SK-N-SH treated with all-trans-retinoic acid at 6 μM for 48 hours (cell line): ENCODE measurements at regions not wholly inside any gene's neighbourhood (a gene's known extent, or its start where the extent isn't known, plus 50 kb on each side); places are given as distances from the start of the nearest gene placed in this dataset.

Experiments
- ATAC-seq: fragments of 200-7000 bp; cut with Tn5 transposase; 3 replicates; pipeline ENCODE4 v1.9.1; 2020; ENCODE audit warnings: mild to moderate bottlenecking, moderate library complexity
- ARNTL ChIP-seq: fragments of 450-650 bp; formaldehyde crosslinking; IDR thresholded peaks from 2 replicates; pipeline ENCODE4 v1.5.0; 2020; ENCODE audit warnings: low read depth, mild to moderate bottlenecking, moderate library complexity, borderline replicate concordance
- CSDC2 ChIP-seq: fragments of 250-450 bp; sonication (Bioruptor Pico); IDR thresholded peaks from 2 replicates; pipeline ENCODE4 v1.5.0; 2020; ENCODE audit warnings: mild to moderate bottlenecking, moderate library complexity
- CSRNP3 ChIP-seq: fragments of 250-450 bp; sonication (Bioruptor Pico); IDR thresholded peaks from 2 replicates; pipeline ENCODE4 v1.5.1; 2021; ENCODE audit warnings: mild to moderate bottlenecking, moderate library complexity
- ESRRG ChIP-seq: fragments of 250-450 bp; sonication (Bioruptor Pico); IDR thresholded peaks from 2 replicates; pipeline ENCODE4 v1.6.1; 2021; ENCODE audit warnings: mild to moderate bottlenecking
- GLIS3 ChIP-seq: fragments of 250-450 bp; sonication (Bioruptor Pico); IDR thresholded peaks from 2 replicates; pipeline ENCODE4 v1.5.0; 2020; ENCODE audit warnings: mild to moderate bottlenecking, moderate library complexity
- ISL1 ChIP-seq: fragments of 250-450 bp; sonication (Bioruptor Pico); IDR thresholded peaks from 2 replicates; pipeline ENCODE4 v2.1.2; 2022; ENCODE audit warnings: mild to moderate bottlenecking, moderate library complexity
- OSR1 ChIP-seq: fragments of 250-450 bp; sonication (Bioruptor Pico); IDR thresholded peaks from 2 replicates; pipeline ENCODE4 v1.8.0; 2022; ENCODE audit warnings: moderate library complexity, mild to moderate bottlenecking, inconsistent platforms
- PATZ1 ChIP-seq: fragments of 250-450 bp; sonication (Bioruptor Pico); IDR thresholded peaks from 2 replicates; pipeline ENCODE4 v1.8.0; 2020; ENCODE audit warnings: mild to moderate bottlenecking, moderate library complexity, borderline replicate concordance
- PPARA ChIP-seq: fragments of 250-450 bp; sonication (Bioruptor Pico); IDR thresholded peaks from 2 replicates; pipeline ENCODE4 v1.5.0; 2020; ENCODE audit warnings: mild to moderate bottlenecking, borderline replicate concordance
- RARB ChIP-seq: fragments of 250-450 bp; sonication (Bioruptor Pico); IDR thresholded peaks from 2 replicates; pipeline ENCODE4 v1.8.0; 2021; ENCODE audit warnings: mild to moderate bottlenecking, moderate library complexity
- SNAI2 ChIP-seq: fragments of 250-450 bp; sonication (Bioruptor Pico); IDR thresholded peaks from 2 replicates; pipeline ENCODE4 v1.5.0; 2020; ENCODE audit warnings: mild to moderate bottlenecking, moderate library complexity
- TCF4 ChIP-seq: fragments of 250-450 bp; sonication (Bioruptor Pico); IDR thresholded peaks from 2 replicates; pipeline ENCODE4 v1.8.0; 2021; ENCODE audit warnings: mild to moderate bottlenecking, moderate library complexity, borderline replicate concordance
- TOX ChIP-seq: fragments of 250-450 bp; sonication (Bioruptor Pico); IDR thresholded peaks from 2 replicates; pipeline ENCODE4 v1.8.0; 2021; ENCODE audit warnings: mild to moderate bottlenecking, moderate library complexity, borderline replicate concordance
- TSHZ2 ChIP-seq: fragments of 250-450 bp; sonication (Bioruptor Pico); IDR thresholded peaks from 2 replicates; pipeline ENCODE4 v1.5.0; 2020; ENCODE audit warnings: mild to moderate bottlenecking, moderate library complexity
- ZC3H10 ChIP-seq: fragments of 250-450 bp; sonication (Bioruptor Pico); IDR thresholded peaks from 2 replicates; pipeline ENCODE4 v1.5.1; 2021; ENCODE audit warnings: mild to moderate bottlenecking, moderate library complexity
- ZFP3 ChIP-seq: fragments of 250-450 bp; sonication (Bioruptor Pico); IDR thresholded peaks from 2 replicates; pipeline ENCODE4 v1.5.0; 2020; ENCODE audit warnings: mild to moderate bottlenecking, moderate library complexity
- ZFP30 ChIP-seq: fragments of 450-650 bp; formaldehyde crosslinking; IDR thresholded peaks from 2 replicates; pipeline ENCODE4 v1.5.0; 2022; ENCODE audit warnings: mild to moderate bottlenecking, moderate library complexity
- ZNF565 ChIP-seq: fragments of 450-650 bp; formaldehyde crosslinking; conservative IDR thresholded peaks from 2 replicates; pipeline ENCODE4 v1.5.0; 2020; ENCODE audit warnings: low read depth, mild to moderate bottlenecking, moderate library complexity
- ZNF70 ChIP-seq: fragments of 450-650 bp; formaldehyde crosslinking; IDR thresholded peaks from 2 replicates; pipeline ENCODE4 v1.5.0; 2020; ENCODE audit warnings: mild to moderate bottlenecking, moderate library complexity
- ZNF8 ChIP-seq: fragments of 450-650 bp; formaldehyde crosslinking; IDR thresholded peaks from 2 replicates; pipeline ENCODE4 v1.5.0; 2020; ENCODE audit warnings: mild to moderate bottlenecking, moderate library complexity

- no peak for TF ChIP-seq TSHZ2 (CRISPR knock-in tag)
- TF ChIP-seq ZFP30 (CRISPR knock-in tag), result no peak
Observed at GRCh38 chr20:39248862-39249485, 286.8 kb downstream of the DHX35 start (continued).

- ATAC-seq, result no peak
- TF ChIP-seq TSHZ2 (CRISPR knock-in tag), result no peak
- TF ChIP-seq PATZ1, result no peak
- no peak for TF ChIP-seq ZC3H10 (CRISPR knock-in tag)
- no peak for TF ChIP-seq CSDC2
- no peak for TF ChIP-seq ZFP30 (CRISPR knock-in tag)
- TF ChIP-seq GLIS3, result no peak
- TF ChIP-seq, all 23 proteins: peak for 0
Observed at GRCh38 chr20:39248171-39248861, 286.2 kb downstream of the DHX35 start.

- no peak for ATAC-seq
- TF ChIP-seq ZNF70, result no peak
- TF ChIP-seq CSDC2, result no peak
- no peak for TF ChIP-seq ESRRG (CRISPR knock-in tag)
- TF ChIP-seq ZFP30 (CRISPR knock-in tag), result no peak
- TF ChIP-seq GLIS3, result no peak
- no peak for TF ChIP-seq ZFP3 (CRISPR knock-in tag)
- no peak for TF ChIP-seq PPARA (CRISPR knock-in tag)
- no peak for TF ChIP-seq OSR1 (CRISPR knock-in tag)
- TF ChIP-seq PATZ1, result no peak
- TF ChIP-seq ZNF8 (CRISPR knock-in tag), result no peak
- no peak for TF ChIP-seq RARB
- no peak for TF ChIP-seq ARNTL (CRISPR knock-in tag)
- TF ChIP-seq TCF4 (CRISPR knock-in tag), result no peak
- no peak for TF ChIP-seq CSRNP3 (CRISPR knock-in tag)
- TF ChIP-seq TOX (CRISPR knock-in tag), result no peak
- no peak for TF ChIP-seq SNAI2
- TF ChIP-seq ISL1 (CRISPR knock-in tag), result no peak
- no peak for TF ChIP-seq ZNF565 (CRISPR knock-in tag)
- no peak for TF ChIP-seq ZC3H10 (CRISPR knock-in tag)
- TF ChIP-seq, all 23 proteins: peak for 0
Observed at GRCh38 chr20:39246436-39246835, 284.3 kb downstream of the DHX35 start.
